ENCODE measurements at regions not wholly inside any gene's neighbourhood (a gene's known extent, or its start where the extent isn't known, plus 50 kb on each side); places are given as distances from the start of the nearest gene placed in this dataset.

DNA sequence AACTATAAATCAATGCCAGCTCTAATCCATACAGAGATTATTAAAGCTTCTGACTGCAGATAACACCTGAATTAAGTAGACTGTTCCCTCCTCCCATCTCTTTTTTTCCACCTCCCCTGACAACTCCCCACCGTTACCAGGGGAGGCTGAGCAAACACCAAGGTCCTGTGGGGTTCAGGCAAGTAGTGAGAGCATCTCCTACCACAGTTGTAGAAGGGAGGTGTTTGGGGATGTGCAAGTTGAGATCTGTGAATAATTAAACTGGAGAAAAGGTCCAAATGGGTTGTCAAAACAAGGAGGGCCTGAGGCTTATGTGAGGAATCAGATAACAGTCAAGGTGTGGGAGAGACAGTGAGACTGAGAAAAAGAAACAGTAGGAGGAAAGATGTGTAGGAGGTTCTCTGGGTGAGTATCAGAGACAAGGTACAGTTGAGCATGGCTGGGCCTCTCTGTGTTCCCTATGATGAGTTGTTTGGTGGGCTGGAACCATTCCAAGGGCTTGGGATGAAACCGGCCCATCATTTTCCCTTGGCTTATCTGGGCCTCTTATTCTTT is 194.6 kb downstream of the CYRIA start:
- H3F3A ChIP-seq (ENCODE audit: low read depth), result no peaks in the 10 kb centered on the region
- H3K9me3 ChIP-seq (ENCODE audit: insufficient read depth, low read depth, low read length), result no peaks in the 10 kb centered on the region
- H3K4me2 ChIP-seq (ENCODE audit: low read depth, low read length, poor library complexity, severe bottlenecking), result no peak overlapping the region
- no peaks in the 10 kb centered on the region for H3K27me3 ChIP-seq (ENCODE audit: insufficient read depth, low read length, poor library complexity, severe bottlenecking)
- H4K20me1 ChIP-seq (ENCODE audit: insufficient read depth, low read length, poor library complexity, severe bottlenecking), result no peaks in the 10 kb centered on the region
- no peaks in the 10 kb centered on the region for H3K79me2 ChIP-seq (ENCODE audit: insufficient read depth, low read length)
- H2AFZ ChIP-seq (ENCODE audit: low read length), result no peak overlapping the region
- H3K36me3 ChIP-seq (ENCODE audit: insufficient read depth, low read length), result no peaks in the 10 kb centered on the region
- H3K9ac ChIP-seq (ENCODE audit: low read depth, low read length, poor library complexity, severe bottlenecking), result no peak overlapping the region
- TF ChIP-seq, protein P1, sequence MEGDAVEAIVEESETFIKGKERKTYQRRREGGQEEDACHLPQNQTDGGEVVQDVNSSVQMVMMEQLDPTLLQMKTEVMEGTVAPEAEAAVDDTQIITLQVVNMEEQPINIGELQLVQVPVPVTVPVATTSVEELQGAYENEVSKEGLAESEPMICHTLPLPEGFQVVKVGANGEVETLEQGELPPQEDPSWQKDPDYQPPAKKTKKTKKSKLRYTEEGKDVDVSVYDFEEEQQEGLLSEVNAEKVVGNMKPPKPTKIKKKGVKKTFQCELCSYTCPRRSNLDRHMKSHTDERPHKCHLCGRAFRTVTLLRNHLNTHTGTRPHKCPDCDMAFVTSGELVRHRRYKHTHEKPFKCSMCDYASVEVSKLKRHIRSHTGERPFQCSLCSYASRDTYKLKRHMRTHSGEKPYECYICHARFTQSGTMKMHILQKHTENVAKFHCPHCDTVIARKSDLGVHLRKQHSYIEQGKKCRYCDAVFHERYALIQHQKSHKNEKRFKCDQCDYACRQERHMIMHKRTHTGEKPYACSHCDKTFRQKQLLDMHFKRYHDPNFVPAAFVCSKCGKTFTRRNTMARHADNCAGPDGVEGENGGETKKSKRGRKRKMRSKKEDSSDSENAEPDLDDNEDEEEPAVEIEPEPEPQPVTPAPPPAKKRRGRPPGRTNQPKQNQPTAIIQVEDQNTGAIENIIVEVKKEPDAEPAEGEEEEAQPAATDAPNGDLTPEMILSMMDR (conservative IDR thresholded peaks at IDR 0.05; ENCODE audit: low read length), result no peak
- TF ChIP-seq EZH2phosphoT487 (IDR thresholded peaks at IDR 0.05; ENCODE audit: borderline replicate concordance), result no peak
- H3K9me2 ChIP-seq (replicated peaks; ENCODE audit: low read depth, low read length), result no peaks in the 10 kb centered on the region
- H3K4me1 ChIP-seq (ENCODE audit: insufficient read depth, low read length, poor library complexity, severe bottlenecking), result peaks cover 7% of the 10 kb centered on the region
- no peak overlapping the region for H3K4me3 ChIP-seq (ENCODE audit: low read length, poor library complexity, severe bottlenecking)

GRCh38 chr2:16466821-16467151 is 198.8 kb downstream of the CYRIA start:
- Histone ChIP-seq H3K9ac (ENCODE audit: low read depth, low read length, poor library complexity, severe bottlenecking) (no peak overlapping the region), H3K9me3 (ENCODE audit: insufficient read depth, low read depth, low read length) (no peaks in the 10 kb centered on the region), H3K4me2 (ENCODE audit: low read depth, low read length, poor library complexity, severe bottlenecking) (no peak overlapping the region), H2AFZ (ENCODE audit: low read length) (no peak overlapping the region), H3K9me2 (replicated peaks; ENCODE audit: low read depth, low read length) (no peaks in the 10 kb centered on the region), H3K79me2 (ENCODE audit: insufficient read depth, low read length) (no peaks in the 10 kb centered on the region), H3K36me3 (ENCODE audit: insufficient read depth, low read length) (no peaks in the 10 kb centered on the region), H3F3A (ENCODE audit: low read depth) (no peaks in the 10 kb centered on the region), H4K20me1 (ENCODE audit: insufficient read depth, low read length, poor library complexity, severe bottlenecking) (no peaks in the 10 kb centered on the region), H3K4me3 (ENCODE audit: low read length, poor library complexity, severe bottlenecking) (no peak overlapping the region), H3K27me3 (ENCODE audit: insufficient read depth, low read length, poor library complexity, severe bottlenecking) (no peaks in the 10 kb centered on the region), H3K4me1 (ENCODE audit: insufficient read depth, low read length, poor library complexity, severe bottlenecking) (peaks cover 13% of the 10 kb centered on the region)
- TF ChIP-seq, protein P1 (conservative IDR thresholded peaks at IDR 0.05; ENCODE audit: low read length), result no peak
- TF ChIP-seq EZH2phosphoT487 (IDR thresholded peaks at IDR 0.05; ENCODE audit: borderline replicate concordance), result no peak

DNA sequence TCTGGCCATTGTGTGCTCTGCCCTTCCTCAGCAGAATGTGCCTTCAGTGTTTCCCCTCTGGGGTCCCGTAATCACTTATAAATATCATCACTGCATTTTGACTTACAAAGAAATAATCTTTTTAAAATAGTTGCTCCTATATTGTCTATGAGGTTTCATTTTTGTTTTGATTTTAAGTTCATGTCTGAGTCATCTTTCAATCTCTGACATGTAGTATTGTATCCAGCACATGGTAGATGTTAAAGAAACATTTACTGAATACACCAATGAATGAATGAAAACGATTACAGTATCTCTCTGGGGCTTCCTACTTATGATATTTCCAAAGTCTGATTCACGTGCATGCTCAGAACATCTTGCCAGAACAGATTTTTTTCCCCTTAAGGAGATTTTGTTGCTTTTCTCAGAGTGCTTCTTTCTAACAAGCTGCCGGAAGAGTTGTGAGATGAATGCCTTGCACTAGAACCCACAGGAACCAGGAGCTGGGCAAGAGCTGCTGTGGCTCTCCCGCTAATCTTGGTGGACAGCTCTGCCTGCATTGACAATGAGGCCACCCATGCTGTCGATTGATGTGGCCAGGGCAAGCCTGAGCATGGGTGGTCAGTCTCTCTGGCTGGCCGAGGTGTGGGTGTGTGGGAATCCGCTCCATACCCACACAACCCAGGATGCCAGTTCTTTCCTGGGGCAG is 199.4 kb downstream of the CYRIA start:
- H3K4me1 ChIP-seq (ENCODE audit: insufficient read depth, low read length, poor library complexity, severe bottlenecking), result peaks cover 13% of the 10 kb centered on the region
- no peaks in the 10 kb centered on the region for H4K20me1 ChIP-seq (ENCODE audit: insufficient read depth, low read length, poor library complexity, severe bottlenecking)
- no peak overlapping the region for H3K4me2 ChIP-seq (ENCODE audit: low read depth, low read length, poor library complexity, severe bottlenecking)
- no peak overlapping the region for H3K9ac ChIP-seq (ENCODE audit: low read depth, low read length, poor library complexity, severe bottlenecking)
- no peak for TF ChIP-seq EZH2phosphoT487 (IDR thresholded peaks at IDR 0.05; ENCODE audit: borderline replicate concordance)
- TF ChIP-seq, protein P1 (conservative IDR thresholded peaks at IDR 0.05; ENCODE audit: low read length), result no peak
- no peaks in the 10 kb centered on the region for H3K79me2 ChIP-seq (ENCODE audit: insufficient read depth, low read length)
- no peaks in the 10 kb centered on the region for H3F3A ChIP-seq (ENCODE audit: low read depth)
- H3K9me3 ChIP-seq (ENCODE audit: insufficient read depth, low read depth, low read length), result no peaks in the 10 kb centered on the region
- no peaks in the 10 kb centered on the region for H3K36me3 ChIP-seq (ENCODE audit: insufficient read depth, low read length)
- H3K9me2 ChIP-seq (replicated peaks; ENCODE audit: low read depth, low read length), result no peaks in the 10 kb centered on the region
- H3K4me3 ChIP-seq (ENCODE audit: low read length, poor library complexity, severe bottlenecking), result no peak overlapping the region
- no peak overlapping the region for H2AFZ ChIP-seq (ENCODE audit: low read length)
- H3K27me3 ChIP-seq (ENCODE audit: insufficient read depth, low read length, poor library complexity, severe bottlenecking), result no peaks in the 10 kb centered on the region
